ENCODE measurements at regions not wholly inside any gene's neighbourhood (a gene's known extent, or its start where the extent isn't known, plus 50 kb on each side); places are given as distances from the start of the nearest gene placed in this dataset.
A peak's percentile ranks its signal among the peaks of the same experiment; 100 is the strongest.

- TF ChIP-seq, protein P1, sequence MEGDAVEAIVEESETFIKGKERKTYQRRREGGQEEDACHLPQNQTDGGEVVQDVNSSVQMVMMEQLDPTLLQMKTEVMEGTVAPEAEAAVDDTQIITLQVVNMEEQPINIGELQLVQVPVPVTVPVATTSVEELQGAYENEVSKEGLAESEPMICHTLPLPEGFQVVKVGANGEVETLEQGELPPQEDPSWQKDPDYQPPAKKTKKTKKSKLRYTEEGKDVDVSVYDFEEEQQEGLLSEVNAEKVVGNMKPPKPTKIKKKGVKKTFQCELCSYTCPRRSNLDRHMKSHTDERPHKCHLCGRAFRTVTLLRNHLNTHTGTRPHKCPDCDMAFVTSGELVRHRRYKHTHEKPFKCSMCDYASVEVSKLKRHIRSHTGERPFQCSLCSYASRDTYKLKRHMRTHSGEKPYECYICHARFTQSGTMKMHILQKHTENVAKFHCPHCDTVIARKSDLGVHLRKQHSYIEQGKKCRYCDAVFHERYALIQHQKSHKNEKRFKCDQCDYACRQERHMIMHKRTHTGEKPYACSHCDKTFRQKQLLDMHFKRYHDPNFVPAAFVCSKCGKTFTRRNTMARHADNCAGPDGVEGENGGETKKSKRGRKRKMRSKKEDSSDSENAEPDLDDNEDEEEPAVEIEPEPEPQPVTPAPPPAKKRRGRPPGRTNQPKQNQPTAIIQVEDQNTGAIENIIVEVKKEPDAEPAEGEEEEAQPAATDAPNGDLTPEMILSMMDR (conservative IDR thresholded peaks at IDR 0.05; ENCODE audit: control insufficient read depth, insufficient read depth, low read depth, low read length): no peak
- H3K4me3 ChIP-seq (ENCODE audit: control insufficient read depth, low read depth, low read length): no peak overlapping the region
- no peak for DNase-seq (ENCODE audit: low read depth)
Measured at GRCh38 chr3:99287876-99288275, 350.5 kb upstream of the COL8A1 start.

GRCh38 chr3:99286266-99286845, 352.0 kb upstream of the COL8A1 start:
- TF ChIP-seq, protein P1 (conservative IDR thresholded peaks at IDR 0.05; ENCODE audit: control insufficient read depth, insufficient read depth, low read depth, low read length): no peak

GRCh38 chr3:99269606-99270351, 368.3 kb upstream of the DCBLD2 start:
- H3K4me3 ChIP-seq (ENCODE audit: control insufficient read depth, low read depth, low read length): no peak overlapping the region
- peak; percentile 34 for DNase-seq (ENCODE audit: low read depth)
- TF ChIP-seq, protein P1 (conservative IDR thresholded peaks at IDR 0.05; ENCODE audit: control insufficient read depth, insufficient read depth, low read depth, low read length): no peak

More at GRCh38 chr3:99286266-99286845, 352.0 kb upstream of the COL8A1 start:
- DNase-seq (ENCODE audit: low read depth): peak; percentile 23
- no peak overlapping the region for H3K4me3 ChIP-seq (ENCODE audit: control insufficient read depth, low read depth, low read length)

DNA sequence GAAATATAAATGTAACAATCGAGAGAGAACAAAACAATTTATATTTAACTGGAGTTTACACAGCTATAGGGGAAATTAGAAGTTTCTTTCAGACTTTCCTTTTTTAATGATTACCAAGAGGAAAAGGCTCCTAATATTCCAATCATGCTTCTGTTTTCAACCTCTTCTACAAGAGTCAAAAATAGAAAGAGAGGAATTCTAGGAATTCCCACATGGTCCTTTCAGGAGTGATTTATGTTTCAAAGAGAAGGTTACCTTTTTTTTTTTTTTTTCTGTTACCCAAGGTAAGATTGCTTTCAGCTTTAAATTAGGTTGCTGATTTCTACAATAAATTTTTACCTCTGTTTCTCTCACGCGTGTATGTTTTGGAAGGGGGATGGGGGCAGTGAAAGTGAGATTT, 355.3 kb upstream of the DCBLD2 start:
- DNase-seq (ENCODE audit: low read depth): no peak
- no peak overlapping the region for H3K4me3 ChIP-seq (ENCODE audit: control insufficient read depth, low read depth, low read length)
- TF ChIP-seq, protein P1 (conservative IDR thresholded peaks at IDR 0.05; ENCODE audit: control insufficient read depth, insufficient read depth, low read depth, low read length): no peak

DNA sequence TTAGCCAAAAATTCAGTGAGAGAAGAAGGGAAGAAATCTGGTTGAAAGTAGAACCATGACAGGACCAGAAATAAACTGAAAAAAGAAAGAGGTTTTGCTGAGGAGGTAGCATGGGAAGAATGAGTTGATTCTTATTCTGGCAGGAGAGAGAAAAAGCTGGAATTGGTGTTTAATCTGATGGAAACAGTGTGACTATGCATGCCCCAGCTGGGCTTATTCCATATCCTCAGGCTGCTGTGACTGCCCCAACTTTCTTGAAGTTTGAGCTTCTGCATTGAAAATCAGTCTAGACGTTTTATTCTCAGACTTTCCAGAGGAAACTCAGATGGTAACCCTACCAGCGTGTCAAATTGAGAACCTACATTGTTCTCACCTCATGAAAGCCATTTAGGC, 352.5 kb upstream of the DCBLD2 start:
- no peak overlapping the region for H3K4me3 ChIP-seq (ENCODE audit: control insufficient read depth, low read depth, low read length)
- DNase-seq (ENCODE audit: low read depth): no peak
- TF ChIP-seq, protein P1 (conservative IDR thresholded peaks at IDR 0.05; ENCODE audit: control insufficient read depth, insufficient read depth, low read depth, low read length): no peak

DNA sequence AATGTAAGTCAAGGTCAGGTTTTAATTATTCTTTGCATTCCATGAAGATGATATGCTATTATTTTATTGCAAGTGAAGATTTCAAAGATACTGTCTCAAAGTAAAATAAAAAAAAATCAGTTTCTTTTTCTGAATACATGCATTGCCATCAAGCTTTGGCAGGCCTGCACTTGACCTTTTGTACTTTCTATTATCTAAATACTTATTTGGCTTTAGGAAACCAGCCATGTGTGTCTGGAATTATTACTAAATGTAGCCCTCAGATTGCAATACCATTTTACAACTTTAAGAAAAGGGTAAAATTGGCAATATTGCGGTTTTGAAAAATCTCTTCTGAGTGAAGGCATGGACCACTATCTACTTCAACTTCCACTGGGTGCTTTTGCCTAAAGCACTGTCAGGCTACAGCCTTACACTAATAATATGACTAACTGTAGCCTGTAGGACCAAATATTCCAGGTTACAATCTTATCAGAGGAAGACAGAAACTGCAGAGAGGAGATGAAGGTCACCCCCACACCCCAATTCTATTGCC, 349.4 kb upstream of the DCBLD2 start:
- H3K4me3 ChIP-seq (ENCODE audit: control insufficient read depth, low read depth, low read length): no peak overlapping the region
- peak; percentile 47 for DNase-seq (ENCODE audit: low read depth)
- TF ChIP-seq, protein P1 (conservative IDR thresholded peaks at IDR 0.05; ENCODE audit: control insufficient read depth, insufficient read depth, low read depth, low read length): no peak
